SH-SY5Y (cell line): ENCODE measurements at regions not wholly inside any gene's neighbourhood (a gene's known extent, or its start where the extent isn't known, plus 50 kb on each side); places are given as distances from the start of the nearest gene placed in this dataset.

ENCODE experiments used
- GATA2 ChIP-seq: IDR thresholded peaks from 2 replicates; pipeline ENCODE4 v1.6.1; 2011; ENCODE audit warnings: mild to moderate bottlenecking, low read depth, low read length
- GATA3 ChIP-seq: IDR thresholded peaks from 2 replicates; pipeline ENCODE4 v1.6.1; 2011; ENCODE audit warnings: low read depth, mild to moderate bottlenecking, low read length, moderate library complexity

DNA sequence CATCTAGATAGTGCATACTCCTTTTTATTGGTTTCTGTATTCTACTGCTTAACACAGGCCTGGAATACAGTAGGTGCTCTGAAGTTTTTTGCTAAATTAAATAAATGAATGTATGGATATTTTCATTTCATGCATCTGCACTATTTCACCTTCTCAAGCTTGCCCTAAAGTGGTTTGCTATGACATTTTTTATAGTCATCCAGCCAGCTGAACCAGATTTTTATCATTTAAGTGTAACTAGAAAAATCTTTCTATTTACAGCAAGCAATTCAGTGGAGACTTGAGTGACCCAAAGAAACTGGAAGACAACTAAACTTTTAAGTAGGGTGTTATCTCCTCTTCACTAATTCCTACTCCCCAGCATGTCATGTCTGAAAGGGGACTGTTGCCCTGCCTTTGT, 354.9 kb downstream of the OSR1 start:
- TF ChIP-seq GATA3, result no peak
- no peak for TF ChIP-seq GATA2
